ENCODE measurements at regions not wholly inside any gene's neighbourhood (a gene's known extent, or its start where the extent isn't known, plus 50 kb on each side); places are given as distances from the start of the nearest gene placed in this dataset.

DNA sequence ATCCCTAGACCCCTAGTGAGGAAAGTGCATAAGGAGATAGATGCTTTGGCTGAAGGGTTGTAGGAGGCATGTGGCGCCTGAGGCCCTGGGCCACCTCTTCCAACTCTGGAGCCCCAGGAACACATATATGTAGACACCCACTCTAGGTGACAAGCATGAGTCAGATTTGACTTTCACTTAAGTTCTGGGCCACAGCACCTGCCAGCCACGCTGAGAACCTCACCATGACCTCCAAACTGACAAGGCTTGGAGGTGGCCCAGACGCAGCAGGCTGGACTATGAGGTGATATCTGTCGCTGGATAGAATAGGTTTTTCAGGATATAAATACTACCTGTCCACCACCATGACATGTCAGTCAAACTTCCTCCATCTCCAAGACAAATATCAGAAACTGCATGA is 894.0 kb upstream of the ZNF722 start:
- TF ChIP-seq ZNF274 (IDR thresholded peaks at IDR 0.05; ENCODE audit: low read depth, low read length) (no peak), SUZ12 (IDR thresholded peaks at IDR 0.05; ENCODE audit: extremely low read depth, insufficient read depth, insufficient read length) (no peak)
